ENCODE measurements at regions not wholly inside any gene's neighbourhood (a gene's known extent, or its start where the extent isn't known, plus 50 kb on each side); places are given as distances from the start of the nearest gene placed in this dataset.

DNA sequence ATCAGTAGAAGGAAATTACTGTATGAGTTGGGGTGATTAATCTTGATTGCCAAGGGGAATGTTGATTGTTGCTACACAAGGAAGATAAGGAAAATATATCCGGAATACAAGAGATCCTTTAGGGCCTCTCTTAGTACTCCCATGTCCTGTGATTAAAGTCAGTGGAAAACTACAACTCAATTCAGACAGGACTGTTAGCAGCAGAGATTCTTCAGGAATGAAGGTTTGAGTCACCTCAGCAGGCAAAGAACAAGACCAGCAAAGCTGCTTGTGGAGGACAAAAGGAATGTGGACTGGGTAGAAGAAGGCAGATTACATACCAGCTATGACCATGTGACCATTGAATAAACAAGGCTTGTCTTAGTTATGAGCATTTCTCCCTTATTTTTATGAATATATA is 478.2 kb downstream of the BUD13 start (continued):
- no peak for TF ChIP-seq JARID2 (CRISPR knock-in tag; IDR thresholded peaks at IDR 0.05; ENCODE audit: insufficient replicate concordance)
- TF ChIP-seq FOXA3 (CRISPR knock-in tag; IDR thresholded peaks at IDR 0.05) = peak; percentile 27; the same call in 1 of the 2 replicates
- TF ChIP-seq, protein P1, sequence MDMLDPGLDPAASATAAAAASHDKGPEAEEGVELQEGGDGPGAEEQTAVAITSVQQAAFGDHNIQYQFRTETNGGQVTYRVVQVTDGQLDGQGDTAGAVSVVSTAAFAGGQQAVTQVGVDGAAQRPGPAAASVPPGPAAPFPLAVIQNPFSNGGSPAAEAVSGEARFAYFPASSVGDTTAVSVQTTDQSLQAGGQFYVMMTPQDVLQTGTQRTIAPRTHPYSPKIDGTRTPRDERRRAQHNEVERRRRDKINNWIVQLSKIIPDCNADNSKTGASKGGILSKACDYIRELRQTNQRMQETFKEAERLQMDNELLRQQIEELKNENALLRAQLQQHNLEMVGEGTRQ (IDR thresholded peaks at IDR 0.05; ENCODE audit: low read depth, low read length) = peak; percentile 32; the same call in 1 of the 2 replicates
- TF ChIP-seq, protein P1 (CRISPR knock-in tag; IDR thresholded peaks at IDR 0.05; ENCODE audit: borderline replicate concordance) = no peak
- no peak for TF ChIP-seq ETV6 (CRISPR knock-in tag; conservative IDR thresholded peaks at IDR 0.05)
- no peak for TF ChIP-seq ZNF567 (CRISPR knock-in tag; IDR thresholded peaks at IDR 0.05; ENCODE audit: borderline replicate concordance)
- no peak for TF ChIP-seq ZNF138 (CRISPR knock-in tag; IDR thresholded peaks at IDR 0.05; ENCODE audit: low read depth)

DNA sequence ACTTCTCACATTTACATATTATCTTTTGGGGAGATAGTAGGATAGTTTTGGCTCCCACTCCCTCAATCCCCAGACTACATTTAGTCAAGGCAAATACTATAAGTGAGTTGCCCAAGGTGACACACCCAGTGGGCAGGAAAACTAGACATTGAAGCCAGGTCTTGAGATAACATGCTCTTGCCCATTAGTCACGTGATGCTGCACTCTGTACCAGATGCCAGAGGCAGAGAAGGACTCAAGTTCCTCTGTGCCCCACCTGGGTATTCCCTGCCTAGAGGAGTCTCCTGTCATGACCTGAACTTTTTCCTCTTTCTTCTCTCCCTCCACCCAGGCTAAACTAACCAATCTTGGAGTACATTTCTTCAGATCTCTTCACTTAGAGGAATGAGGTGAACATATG is 484.9 kb downstream of the BUD13 start:
- no peaks in the 10 kb centered on the region for H3K4me1 ChIP-seq (ENCODE audit: insufficient read depth, low read length)
- in situ Hi-C loops (cut with HindIII; ENCODE audit: extremely low pct_ligation_motif_present, low pct_unique_long_range_greater_than_20kb) = loop anchor here (10.0 kb wide), 1 partner anchor 217 kb away; no protein-coding TSS in a partner anchor
- H3K27ac ChIP-seq (ENCODE audit: extremely low read length, insufficient read depth, low read length) = no peak overlapping the region
- 27% methylated on average over 1 of the region's 1 CpG for WGBS (ENCODE audit: low lambda C conversion rate)
- no peaks in the 10 kb centered on the region; a peak in 1 of 5 replicates for H3K27me3 ChIP-seq (ENCODE audit: control insufficient read depth in 1 of 2, insufficient read depth in 2 of 2, low read length in 2 of 2)
- no peaks in the 10 kb centered on the region for H3K79me2 ChIP-seq (ENCODE audit: insufficient read depth, low read length)
- POLR2A ChIA-PET = no interaction called here
- H3K4me3 ChIP-seq (replicated peaks in 1 of 3; ENCODE audit: insufficient read depth in 1 of 3, low read depth in 2 of 3, low read length in 3 of 3) = no peak overlapping the region
- DNase-seq (ENCODE audit: low spot score) = no peak
- CTCF ChIA-PET (ENCODE audit: low intra/inter-chr PET ratio, low total read pairs) = no interaction called here
- FAIRE-seq = no peak
- no peak overlapping the region for H2AFZ ChIP-seq (ENCODE audit: low read length)
- BruUV-seq (replicated peaks) = no TSS peak
- no peak for ATAC-seq
- no peaks in the 10 kb centered on the region for H4K20me1 ChIP-seq (ENCODE audit: insufficient read depth, low read length)
- no peaks in the 10 kb centered on the region for H3K36me3 ChIP-seq (replicated peaks in 1 of 2; ENCODE audit: control insufficient read depth in 1 of 2, insufficient read depth in 2 of 2, low read length in 2 of 2)
- H3K9me3 ChIP-seq (ENCODE audit: low read length) = no peaks in the 10 kb centered on the region
- no peak overlapping the region for H3K4me2 ChIP-seq (ENCODE audit: low read depth, low read length)
- no peak overlapping the region for H3K9ac ChIP-seq (ENCODE audit: insufficient read depth, low read depth, low read length)
- intact Hi-C loops (cut with micrococcal nuclease; ENCODE audit: unreplicated experiment) = no loop called here
- TF ChIP-seq, protein P1 (IDR thresholded peaks at IDR 0.05; ENCODE audit: low read depth, low read length) = peak; percentile 52
- TF ChIP-seq, protein P1 (CRISPR knock-in tag; IDR thresholded peaks at IDR 0.05; ENCODE audit: borderline replicate concordance) = no peak
- TF ChIP-seq RAD51 (IDR thresholded peaks at IDR 0.05; ENCODE audit: borderline replicate concordance) (peak; percentile 63; the same call in 1 of the 2 replicates), ZNF7 (CRISPR knock-in tag; IDR thresholded peaks at IDR 0.05) (no peak)
- TF ChIP-seq, protein P2, sequence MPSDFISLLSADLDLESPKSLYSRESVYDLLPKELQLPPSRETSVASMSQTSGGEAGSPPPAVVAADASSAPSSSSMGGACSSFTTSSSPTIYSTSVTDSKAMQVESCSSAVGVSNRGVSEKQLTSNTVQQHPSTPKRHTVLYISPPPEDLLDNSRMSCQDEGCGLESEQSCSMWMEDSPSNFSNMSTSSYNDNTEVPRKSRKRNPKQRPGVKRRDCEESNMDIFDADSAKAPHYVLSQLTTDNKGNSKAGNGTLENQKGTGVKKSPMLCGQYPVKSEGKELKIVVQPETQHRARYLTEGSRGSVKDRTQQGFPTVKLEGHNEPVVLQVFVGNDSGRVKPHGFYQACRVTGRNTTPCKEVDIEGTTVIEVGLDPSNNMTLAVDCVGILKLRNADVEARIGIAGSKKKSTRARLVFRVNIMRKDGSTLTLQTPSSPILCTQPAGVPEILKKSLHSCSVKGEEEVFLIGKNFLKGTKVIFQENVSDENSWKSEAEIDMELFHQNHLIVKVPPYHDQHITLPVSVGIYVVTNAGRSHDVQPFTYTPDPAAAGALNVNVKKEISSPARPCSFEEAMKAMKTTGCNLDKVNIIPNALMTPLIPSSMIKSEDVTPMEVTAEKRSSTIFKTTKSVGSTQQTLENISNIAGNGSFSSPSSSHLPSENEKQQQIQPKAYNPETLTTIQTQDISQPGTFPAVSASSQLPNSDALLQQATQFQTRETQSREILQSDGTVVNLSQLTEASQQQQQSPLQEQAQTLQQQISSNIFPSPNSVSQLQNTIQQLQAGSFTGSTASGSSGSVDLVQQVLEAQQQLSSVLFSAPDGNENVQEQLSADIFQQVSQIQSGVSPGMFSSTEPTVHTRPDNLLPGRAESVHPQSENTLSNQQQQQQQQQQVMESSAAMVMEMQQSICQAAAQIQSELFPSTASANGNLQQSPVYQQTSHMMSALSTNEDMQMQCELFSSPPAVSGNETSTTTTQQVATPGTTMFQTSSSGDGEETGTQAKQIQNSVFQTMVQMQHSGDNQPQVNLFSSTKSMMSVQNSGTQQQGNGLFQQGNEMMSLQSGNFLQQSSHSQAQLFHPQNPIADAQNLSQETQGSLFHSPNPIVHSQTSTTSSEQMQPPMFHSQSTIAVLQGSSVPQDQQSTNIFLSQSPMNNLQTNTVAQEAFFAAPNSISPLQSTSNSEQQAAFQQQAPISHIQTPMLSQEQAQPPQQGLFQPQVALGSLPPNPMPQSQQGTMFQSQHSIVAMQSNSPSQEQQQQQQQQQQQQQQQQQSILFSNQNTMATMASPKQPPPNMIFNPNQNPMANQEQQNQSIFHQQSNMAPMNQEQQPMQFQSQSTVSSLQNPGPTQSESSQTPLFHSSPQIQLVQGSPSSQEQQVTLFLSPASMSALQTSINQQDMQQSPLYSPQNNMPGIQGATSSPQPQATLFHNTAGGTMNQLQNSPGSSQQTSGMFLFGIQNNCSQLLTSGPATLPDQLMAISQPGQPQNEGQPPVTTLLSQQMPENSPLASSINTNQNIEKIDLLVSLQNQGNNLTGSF (CRISPR knock-in tag; IDR thresholded peaks at IDR 0.05) = no peak

All from HepG2 (cell line).